ENCODE measurements at regions not wholly inside any gene's neighbourhood (a gene's known extent, or its start where the extent isn't known, plus 50 kb on each side); places are given as distances from the start of the nearest gene placed in this dataset.
"Not testable (repeated sequence)": the region's sequence is repeated elsewhere in the genome, so short reads cannot be mapped to it uniquely, and the experiment has no call there.

GRCh38 chr16:72455743-72456659 lies 284.0 kb upstream of the PMFBP1 start:
- no peak for DNase-seq (ENCODE audit: low read depth)

- not testable (repeated sequence) for DNase-seq (ENCODE audit: low read depth)
Measured at GRCh38 chr16:72453856-72454255, 281.9 kb upstream of the PMFBP1 start.

GRCh38 chr16:72444696-72445095 lies 272.7 kb upstream of the PMFBP1 start:
- DNase-seq (ENCODE audit: low read depth) = no peak

- no peak for DNase-seq (ENCODE audit: low read depth)
Measured at GRCh38 chr16:72443809-72444208, 271.9 kb upstream of the PMFBP1 start.

GRCh38 chr16:72442385-72443158 lies 270.6 kb upstream of the PMFBP1 start:
- no peak for DNase-seq (ENCODE audit: low read depth)

- DNase-seq (ENCODE audit: low read depth) = no peak
Measured at GRCh38 chr16:72437891-72438290, 265.9 kb upstream of the PMFBP1 start.

GRCh38 chr16:72434159-72434558 lies 262.2 kb upstream of the PMFBP1 start:
- no peak for DNase-seq (ENCODE audit: low read depth)

- DNase-seq (ENCODE audit: low read depth) = no peak
Measured at GRCh38 chr16:72430121-72430520, 258.2 kb upstream of the PMFBP1 start.

GRCh38 chr16:72429671-72430081 lies 257.7 kb upstream of the PMFBP1 start:
- no peak for DNase-seq (ENCODE audit: low read depth)

- no peak for DNase-seq (ENCODE audit: low read depth)
Measured at GRCh38 chr16:72428681-72429376, 256.9 kb upstream of the PMFBP1 start.

GRCh38 chr16:72427783-72428331 lies 255.9 kb upstream of the PMFBP1 start:
- DNase-seq (ENCODE audit: low read depth) = no peak

- DNase-seq (ENCODE audit: low read depth) = no peak
Measured at GRCh38 chr16:72427051-72427782, 255.3 kb upstream of the PMFBP1 start.

GRCh38 chr16:72426386-72426785 lies 254.4 kb upstream of the PMFBP1 start:
- DNase-seq (ENCODE audit: low read depth) = no peak

GRCh38 chr16:72425571-72426341 lies 253.8 kb upstream of the PMFBP1 start:
- DNase-seq (ENCODE audit: low read depth) = no peak

GRCh38 chr16:72424757-72425156 lies 252.8 kb upstream of the PMFBP1 start:
- no peak for DNase-seq (ENCODE audit: low read depth)

GRCh38 chr16:72422308-72422897 lies 250.4 kb upstream of the PMFBP1 start:
- no peak for DNase-seq (ENCODE audit: low read depth)

- DNase-seq (ENCODE audit: low read depth) = no peak
Measured at GRCh38 chr16:72419638-72420037, 247.7 kb upstream of the PMFBP1 start.

GRCh38 chr16:72415379-72415778 lies 243.4 kb upstream of the PMFBP1 start:
- no peak for DNase-seq (ENCODE audit: low read depth)

- no peak for DNase-seq (ENCODE audit: low read depth)
Measured at GRCh38 chr16:72410492-72410891, 238.5 kb upstream of the PMFBP1 start.

- DNase-seq (ENCODE audit: low read depth) = no peak
Measured at GRCh38 chr16:72409423-72409822, 237.5 kb upstream of the PMFBP1 start.

All from activated T-helper 1 cell treated with Interleukin-2 at 50 U/mL for 16 hours (primary cell).